HG03103 (cell line): ENCODE measurements at regions not wholly inside any gene's neighbourhood (a gene's known extent, or its start where the extent isn't known, plus 50 kb on each side); places are given as distances from the start of the nearest gene placed in this dataset.
"Not testable (repeated sequence)": the region's sequence is repeated elsewhere in the genome, so short reads cannot be mapped to it uniquely, and the experiment has no call there.

Experiments
- ATAC-seq: cut with Tn5 transposase; IDR thresholded peaks from one replicate; pipeline ENCODE4 v1.9.1; 2021; ENCODE audit warnings: low read depth; ENCODE audit not compliant: unreplicated experiment

- no peak for ATAC-seq
Measured at GRCh38 chr2:62337403-62337802, 141.5 kb downstream of the B3GNT2 start.

- no peak for ATAC-seq
Measured at GRCh38 chr2:62335612-62336011, 139.7 kb downstream of the B3GNT2 start.

DNA sequence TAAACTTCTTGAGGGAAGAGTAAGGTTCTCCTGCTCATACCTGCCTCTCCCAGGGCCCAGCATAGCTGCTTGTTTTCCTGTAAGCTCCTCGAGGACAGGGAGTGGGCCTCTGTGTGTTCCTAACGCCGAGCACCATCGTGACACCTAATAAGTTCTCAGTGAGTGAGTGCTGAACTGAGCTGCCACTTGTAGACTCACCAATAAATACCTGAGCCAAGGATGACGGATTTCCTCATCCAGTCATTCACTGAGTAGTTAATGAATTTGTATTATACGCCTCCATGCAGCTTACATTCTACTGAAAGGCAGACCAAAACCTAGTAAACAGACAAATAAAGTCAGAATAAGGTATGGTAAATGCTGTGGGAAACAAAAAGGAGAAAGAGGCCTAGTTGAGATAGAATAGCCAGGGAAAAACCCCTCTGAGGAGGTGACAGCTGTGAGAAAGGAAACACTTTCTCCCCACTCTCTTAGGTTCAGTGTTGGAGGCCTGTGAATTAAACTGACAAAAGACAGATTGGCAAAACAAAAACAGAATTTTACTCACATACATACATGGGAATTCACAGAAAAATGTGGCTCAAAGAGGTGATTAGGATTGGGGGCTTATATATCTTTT is 138.6 kb downstream of the B3GNT2 start:
- no peak for ATAC-seq

DNA sequence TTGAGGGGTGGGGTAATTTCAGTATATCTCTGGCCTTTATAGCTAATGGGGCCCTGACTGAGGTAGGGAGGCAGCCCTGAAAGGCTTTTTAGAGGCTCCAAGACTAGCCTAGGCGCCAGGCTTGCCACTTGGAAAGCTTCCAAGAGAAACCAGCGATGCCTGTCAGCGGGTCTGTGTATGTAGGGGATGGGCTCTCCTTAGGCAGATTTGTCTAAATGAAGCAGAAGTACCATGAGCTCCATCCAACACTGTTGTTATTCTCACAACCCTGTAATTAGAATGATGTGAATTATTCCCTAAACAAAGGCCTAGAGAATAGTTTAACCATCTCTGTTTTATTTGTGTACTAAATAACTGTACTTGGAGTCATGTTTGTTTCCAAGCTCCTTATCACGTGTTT is 138.1 kb downstream of the B3GNT2 start:
- ATAC-seq: no peak

DNA sequence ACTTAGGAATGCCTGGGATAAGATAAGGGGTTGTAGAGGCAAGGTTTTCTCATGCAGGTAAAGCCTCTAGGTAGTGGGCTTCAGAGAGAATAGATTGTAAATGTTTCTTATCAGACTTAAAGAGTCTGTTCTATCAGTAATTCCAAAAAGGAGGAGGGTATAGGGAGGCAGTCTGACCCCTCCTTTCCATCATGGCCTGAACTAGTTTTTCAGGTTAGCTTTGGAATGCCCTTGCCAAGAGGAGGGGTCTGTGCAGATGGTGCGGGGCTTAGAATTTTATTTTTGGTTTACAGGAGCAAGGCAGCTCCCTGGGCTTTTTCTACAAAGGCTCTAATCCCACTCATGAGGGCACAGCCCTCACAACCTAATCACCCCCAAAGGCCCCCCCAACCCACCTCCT is 135.0 kb downstream of the B3GNT2 start:
- ATAC-seq: no peak

- ATAC-seq: no peak
Measured at GRCh38 chr2:62329797-62330196, 133.9 kb downstream of the B3GNT2 start.

DNA sequence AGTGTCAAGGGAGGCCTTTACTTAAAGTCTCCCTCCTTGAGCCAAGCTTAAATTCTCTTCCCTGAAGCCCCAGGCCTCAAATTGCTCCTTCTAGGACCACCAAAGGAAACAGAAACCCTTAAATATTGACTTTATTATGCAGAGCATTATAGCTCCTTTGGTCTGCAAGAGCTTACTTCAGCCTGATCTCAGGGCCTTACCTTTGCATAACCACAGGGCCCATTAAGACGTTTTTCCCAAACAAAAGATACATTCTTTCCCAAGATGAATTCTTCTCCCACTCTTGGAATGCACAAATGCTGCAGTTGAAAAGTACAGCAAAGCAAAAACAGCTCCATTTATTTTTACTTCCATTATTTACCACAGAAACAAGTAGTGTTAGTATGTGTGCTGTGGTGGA is 130.8 kb downstream of the B3GNT2 start:
- ATAC-seq: no peak

GRCh38 chr2:62325398-62325797 is 129.5 kb downstream of the B3GNT2 start:
- ATAC-seq: no peak

- no peak for ATAC-seq
Measured at GRCh38 chr2:62321380-62322289, 125.7 kb downstream of the B3GNT2 start.

DNA sequence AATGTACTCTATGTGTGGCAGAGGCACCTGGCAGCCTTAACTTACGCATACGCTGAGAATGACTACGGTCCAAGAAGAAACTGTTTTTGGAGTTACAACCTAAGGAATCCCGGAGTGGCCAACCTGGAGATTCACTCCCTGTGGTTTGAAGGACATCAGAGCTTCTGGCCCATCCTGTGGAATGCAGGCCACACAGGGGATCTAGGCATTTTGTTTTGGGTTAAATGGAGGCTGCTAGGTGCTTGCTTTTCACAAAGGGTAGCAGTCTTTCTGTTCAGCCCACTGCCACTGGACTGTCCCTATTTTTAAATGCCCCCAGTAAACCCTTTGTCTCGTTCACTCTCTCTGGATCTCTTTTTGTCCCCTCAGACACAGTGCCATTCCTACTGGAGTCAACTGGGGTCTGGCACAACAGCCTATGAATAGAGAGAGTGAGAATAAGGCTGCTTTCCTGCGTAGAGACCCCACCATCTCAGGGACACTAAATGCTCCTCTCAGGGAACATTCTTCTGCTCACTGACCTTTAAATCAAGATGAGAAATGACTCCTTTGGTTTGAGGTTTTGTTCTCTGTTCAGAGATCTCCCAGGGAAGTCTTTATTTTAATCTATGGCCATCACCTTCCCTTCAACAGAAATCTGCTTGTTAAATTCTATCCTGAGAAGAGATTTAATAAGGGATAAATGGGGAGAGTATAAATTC is 124.9 kb downstream of the B3GNT2 start:
- no peak for ATAC-seq

DNA sequence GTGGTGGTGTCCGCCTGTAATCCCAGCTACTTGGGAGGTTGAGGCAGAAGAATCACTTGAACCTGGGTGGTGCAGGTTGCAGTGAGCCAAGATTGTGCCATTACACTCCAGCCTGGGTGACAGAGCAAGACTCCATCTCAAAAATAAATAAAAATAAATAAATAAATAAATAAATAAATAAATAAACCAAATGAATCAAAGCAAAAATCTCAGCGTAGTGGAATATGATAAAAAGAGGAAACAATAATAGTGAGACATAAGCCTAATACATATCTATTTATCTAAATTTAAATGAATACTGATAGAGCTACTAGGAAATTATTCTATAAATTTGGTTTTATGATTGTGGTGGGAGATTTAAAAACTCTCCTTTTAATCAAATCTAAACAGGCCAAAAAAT is 124.2 kb downstream of the B3GNT2 start:
- ATAC-seq: not testable (repeated sequence)

- ATAC-seq: no peak
Measured at GRCh38 chr2:62319070-62319469, 123.2 kb downstream of the B3GNT2 start.

GRCh38 chr2:62315476-62315875 is 119.6 kb downstream of the B3GNT2 start:
- no peak for ATAC-seq

GRCh38 chr2:62314291-62314690 is 118.4 kb downstream of the B3GNT2 start:
- no peak for ATAC-seq

DNA sequence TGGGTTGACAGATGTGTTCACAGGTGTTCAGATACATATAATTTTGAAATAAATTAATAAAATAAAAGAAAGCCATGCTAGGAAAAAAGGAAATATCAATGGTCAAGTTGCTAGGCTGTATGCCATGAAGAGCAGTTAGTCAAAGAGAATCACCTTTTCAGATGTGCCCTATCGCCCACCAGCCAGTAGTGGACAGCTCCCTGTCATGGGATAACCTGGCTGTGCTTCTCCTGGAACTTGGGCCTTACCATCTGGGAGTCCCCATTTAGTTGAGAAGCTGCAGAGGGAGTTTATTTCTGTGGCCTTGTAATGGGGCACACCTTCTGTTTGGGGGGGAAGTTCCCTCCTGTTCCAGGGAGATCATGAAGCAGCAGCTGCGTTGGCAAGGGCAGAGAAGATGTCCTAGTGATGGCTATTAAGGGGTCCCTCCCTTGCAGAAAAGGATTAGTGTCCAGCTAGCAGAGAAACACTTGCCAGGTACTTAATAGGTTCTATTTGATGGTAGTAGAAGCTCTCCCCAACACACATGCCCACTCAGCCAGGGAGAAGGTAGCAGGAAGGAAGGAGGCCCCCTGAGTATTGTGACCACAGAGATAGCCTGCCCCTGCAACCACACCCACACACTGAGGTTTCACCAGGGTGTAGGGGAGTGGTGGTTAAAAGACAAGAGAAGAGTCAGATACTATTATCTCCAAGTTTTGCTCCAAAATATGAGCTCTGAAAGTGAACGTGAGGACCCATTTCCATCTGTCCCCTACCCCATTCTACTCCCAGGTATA is 117.7 kb downstream of the B3GNT2 start:
- peak; percentile 72 for ATAC-seq

GRCh38 chr2:62309465-62310091 is 113.7 kb downstream of the B3GNT2 start:
- ATAC-seq: peak; percentile 46

DNA sequence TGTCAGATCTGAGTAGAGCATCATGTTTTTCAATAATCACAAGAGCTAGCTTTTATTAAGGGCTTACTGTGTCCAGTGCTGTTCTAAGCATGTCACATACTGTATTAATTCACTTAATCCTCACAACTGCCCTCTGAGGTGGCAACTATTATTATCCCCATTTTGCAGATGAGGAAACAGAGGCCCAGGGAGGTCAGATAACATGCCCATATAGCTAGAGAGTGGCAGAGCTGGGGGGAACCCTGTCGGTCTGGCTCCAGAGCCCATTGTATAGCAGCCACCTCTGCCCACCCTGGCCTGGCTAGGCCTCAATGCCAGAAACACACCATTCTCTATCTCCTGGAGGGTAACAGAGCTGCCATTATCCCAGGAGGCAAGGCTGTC is 113.2 kb downstream of the B3GNT2 start:
- no peak for ATAC-seq

GRCh38 chr2:62307469-62308389 is 111.8 kb downstream of the B3GNT2 start:
- ATAC-seq: no peak

DNA sequence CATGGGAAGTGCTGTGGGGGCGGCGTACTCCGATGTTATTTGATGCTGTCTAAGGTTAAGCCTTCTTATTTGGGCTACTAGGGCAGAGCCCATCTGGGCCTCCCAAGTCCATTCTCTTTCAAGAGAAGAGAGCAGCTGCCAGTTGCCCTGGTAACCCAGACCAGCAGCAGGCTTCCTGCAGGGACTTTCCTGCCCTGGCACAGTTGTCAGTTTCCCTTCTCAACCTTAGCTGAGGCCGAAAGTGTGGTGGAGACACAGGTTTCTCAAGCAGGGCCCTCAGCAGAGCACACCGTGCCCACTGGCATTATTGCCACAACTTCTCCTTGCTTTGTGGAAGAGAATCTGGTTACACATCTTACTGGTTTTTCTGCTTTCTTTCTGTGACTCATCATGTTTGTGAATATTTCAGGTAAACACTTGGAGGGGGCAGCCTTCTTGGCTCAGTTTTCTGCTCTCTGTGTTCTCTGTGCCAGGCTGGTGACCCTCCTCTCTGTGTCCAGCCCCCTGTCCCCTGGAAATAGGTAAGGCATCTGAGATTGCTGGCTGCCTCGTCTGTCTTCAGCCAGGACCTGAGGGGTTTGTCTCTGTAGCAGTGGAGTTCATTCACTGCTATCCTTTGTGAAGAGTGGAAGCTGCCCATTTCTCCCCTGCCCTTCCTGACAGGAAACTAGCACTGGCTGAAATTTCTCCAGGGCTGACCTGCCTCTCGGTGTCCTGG is 111.0 kb downstream of the B3GNT2 start:
- ATAC-seq: no peak
